Upper lobe of left lung (tissue), 6 donors: ENCODE measurements at regions not wholly inside any gene's neighbourhood (a gene's known extent, or its start where the extent isn't known, plus 50 kb on each side); places are given as distances from the start of the nearest gene placed in this dataset.

ENCODE experiments used
- ATAC-seq, 2 donors: fragments of 200-7000 bp; cut with Tn5 transposase; one replicate each; pipeline ENCODE4 v1.9.1; 2022; ENCODE audit warnings: mild to moderate bottlenecking in 2 of 2, moderate library complexity in 2 of 2; ENCODE audit not compliant: low FRiP score in 2 of 2
- DNase-seq, 2 donors: peaks; one replicate each; pipeline ENCODE4 v3.0.0-alpha.2; 2019 to 2020
- H3K27ac ChIP-seq, 4 donors: fragments of 200-600 bp; sonication (generic); one replicate each; pipeline ENCODE4 v1.5.1; 2016 to 2019
- H3K27me3 ChIP-seq, 4 donors: fragments of 200-600 bp; sonication (generic); one replicate each; pipeline ENCODE4 v1.5.1; 2017 to 2019
- H3K36me3 ChIP-seq, 4 donors: fragments of 200-600 bp; sonication (generic); one replicate each; pipeline ENCODE4 v1.5.1; 2016 to 2019
- H3K4me1 ChIP-seq, 4 donors: fragments of 200-600 bp; sonication (generic); one replicate each; pipeline ENCODE4 v1.5.1; 2018 to 2019
- H3K4me3 ChIP-seq, 4 donors: fragments of 200-600 bp; sonication (generic); one replicate each; pipeline ENCODE4 v1.5.1; 2017 to 2019; ENCODE audit warnings: mild to moderate bottlenecking in 2 of 4, moderate library complexity in 1 of 4
- H3K9me3 ChIP-seq, 4 donors: fragments of 200-600 bp; sonication (generic); one replicate each; pipeline ENCODE4 v1.5.1; 2018 to 2019
- EP300 ChIP-seq, 4 donors: sonication (generic); formaldehyde crosslinking; IDR thresholded peaks; one replicate each; pipeline ENCODE4 v1.5.1; 2017; ENCODE audit warnings: antibody characterized with exemption in 4 of 4, control low read depth in 2 of 4
- POLR2A ChIP-seq, 4 donors: fragments of 450-650 bp; IDR thresholded peaks; one replicate each; pipeline ENCODE4 v1.5.1; 2016 to 2017; ENCODE audit warnings: antibody characterized with exemption in 4 of 4, mild to moderate bottlenecking in 2 of 4
- POLR2AphosphoS5 ChIP-seq, 2 donors: sonication (generic); formaldehyde crosslinking; IDR thresholded peaks; one replicate each; pipeline ENCODE4 v1.5.1; 2017; ENCODE audit warnings: antibody characterized with exemption in 2 of 2
- WGBS, 2 donors: methylation state at CpG; one replicate each; pipeline ENCODE4 v1.1.5; 2017 to 2018; 5-methylcytosine and 5-hydroxymethylcytosine counted together
- TF ChIP-seq, protein P1 (sequence below), 6 experiments: fragments of 450-650 bp in 4 of 6; fragments of 200-600 bp in 2 of 6; sonication (generic) in 2 of 6; IDR thresholded peaks; one replicate each; pipeline ENCODE4 v1.5.1; 2016 to 2019; ENCODE audit warnings: antibody characterized with exemption in 6 of 6
- donor health status: DM: no; HTN: no; CAD: no; lungs with moderate emphysema.
- donor health status: DM: no; HTN: yes; CAD: no; lungs with severe emphysema.

DNA sequence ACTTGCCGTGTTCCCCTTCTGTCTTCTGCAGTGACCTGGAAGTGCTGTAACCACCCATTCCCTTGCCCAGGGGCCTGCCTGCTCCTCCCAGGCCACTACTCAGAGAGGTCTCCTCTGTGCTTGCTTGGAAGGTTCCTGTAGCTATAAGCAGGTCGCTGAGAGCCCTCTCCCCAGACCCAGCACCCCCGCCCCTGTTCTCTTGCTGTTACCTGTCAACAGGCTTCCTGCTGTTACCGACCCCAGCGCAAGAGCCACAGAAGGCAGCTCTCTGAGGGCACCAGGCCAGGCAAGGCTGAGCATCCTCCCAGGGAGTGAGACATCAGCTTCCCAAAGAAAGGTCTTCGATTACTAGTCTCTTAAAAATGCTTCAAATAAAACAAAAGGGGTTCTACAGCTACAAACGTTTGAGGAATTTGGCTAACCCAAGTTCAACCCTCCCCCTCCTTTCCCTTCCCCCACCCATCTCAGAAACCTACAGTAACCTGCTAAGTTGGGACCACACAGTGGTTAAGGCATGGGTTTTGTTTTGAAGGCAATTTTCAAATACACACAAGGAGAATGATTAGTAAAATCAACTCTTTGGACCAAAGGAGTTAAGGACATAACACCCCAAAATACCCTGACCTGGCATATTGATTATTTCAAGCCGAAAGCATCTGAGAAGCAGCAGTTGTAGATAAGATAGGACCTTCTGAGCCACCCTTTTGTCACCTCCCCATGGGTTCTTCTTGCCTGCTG, 74.9 kb upstream of the MFGE8 start:
- Histone ChIP-seq H3K27me3 (no peaks in the 10 kb centered on the region), H3K9me3 (no peaks in the 10 kb centered on the region), H3K4me1 (no peaks in the 10 kb centered on the region), H3K4me3 (no peak overlapping the region), H3K36me3 (no peaks in the 10 kb centered on the region), H3K27ac (no peak overlapping the region)
- no peak for TF ChIP-seq POLR2A (IDR thresholded peaks at IDR 0.05)
- no peak for TF ChIP-seq POLR2AphosphoS5 (IDR thresholded peaks at IDR 0.05)
- TF ChIP-seq, protein P1, sequence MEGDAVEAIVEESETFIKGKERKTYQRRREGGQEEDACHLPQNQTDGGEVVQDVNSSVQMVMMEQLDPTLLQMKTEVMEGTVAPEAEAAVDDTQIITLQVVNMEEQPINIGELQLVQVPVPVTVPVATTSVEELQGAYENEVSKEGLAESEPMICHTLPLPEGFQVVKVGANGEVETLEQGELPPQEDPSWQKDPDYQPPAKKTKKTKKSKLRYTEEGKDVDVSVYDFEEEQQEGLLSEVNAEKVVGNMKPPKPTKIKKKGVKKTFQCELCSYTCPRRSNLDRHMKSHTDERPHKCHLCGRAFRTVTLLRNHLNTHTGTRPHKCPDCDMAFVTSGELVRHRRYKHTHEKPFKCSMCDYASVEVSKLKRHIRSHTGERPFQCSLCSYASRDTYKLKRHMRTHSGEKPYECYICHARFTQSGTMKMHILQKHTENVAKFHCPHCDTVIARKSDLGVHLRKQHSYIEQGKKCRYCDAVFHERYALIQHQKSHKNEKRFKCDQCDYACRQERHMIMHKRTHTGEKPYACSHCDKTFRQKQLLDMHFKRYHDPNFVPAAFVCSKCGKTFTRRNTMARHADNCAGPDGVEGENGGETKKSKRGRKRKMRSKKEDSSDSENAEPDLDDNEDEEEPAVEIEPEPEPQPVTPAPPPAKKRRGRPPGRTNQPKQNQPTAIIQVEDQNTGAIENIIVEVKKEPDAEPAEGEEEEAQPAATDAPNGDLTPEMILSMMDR (IDR thresholded peaks at IDR 0.05): no peak
- no peak for TF ChIP-seq EP300 (IDR thresholded peaks at IDR 0.05)
- ATAC-seq: no peak
- 50 to 52% methylated on average over 6 to 8 of the region's 8 CpGs for WGBS, 2 donors
- no peak for DNase-seq

DNA sequence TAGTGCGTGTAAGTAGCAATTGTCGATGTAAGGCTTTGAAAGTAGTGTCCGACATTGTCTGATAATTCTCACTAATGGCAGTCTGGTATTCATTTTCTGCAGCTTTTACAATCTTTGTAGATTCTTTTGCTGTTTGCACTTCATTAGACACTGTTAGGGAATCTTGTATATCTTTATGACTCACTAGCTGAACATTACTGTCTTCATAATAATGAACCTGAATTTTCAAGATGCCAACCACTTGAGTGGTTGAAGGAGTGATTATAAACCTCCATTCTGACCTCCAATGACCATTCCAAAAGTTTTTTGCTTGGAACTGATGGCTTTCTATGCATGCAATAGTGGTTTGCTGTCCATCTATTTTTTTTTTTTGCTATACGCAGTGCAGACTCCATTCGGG, 76.4 kb upstream of the MFGE8 start:
- no peaks in the 10 kb centered on the region for H3K36me3 ChIP-seq
- 79 to 83% methylated on average over 5 of the region's 5 CpGs for WGBS, 2 donors
- no peak for ATAC-seq
- TF ChIP-seq POLR2A (IDR thresholded peaks at IDR 0.05) (no peak), EP300 (IDR thresholded peaks at IDR 0.05) (no peak), POLR2AphosphoS5 (IDR thresholded peaks at IDR 0.05) (no peak)
- TF ChIP-seq, protein P1 (IDR thresholded peaks at IDR 0.05): no peak
- H3K27me3 ChIP-seq: no peaks in the 10 kb centered on the region
- no peak for DNase-seq
- no peaks in the 10 kb centered on the region for H3K9me3 ChIP-seq
- no peak overlapping the region for H3K4me3 ChIP-seq
- H3K27ac ChIP-seq: no peak overlapping the region
- H3K4me1 ChIP-seq: no peaks in the 10 kb centered on the region

DNA sequence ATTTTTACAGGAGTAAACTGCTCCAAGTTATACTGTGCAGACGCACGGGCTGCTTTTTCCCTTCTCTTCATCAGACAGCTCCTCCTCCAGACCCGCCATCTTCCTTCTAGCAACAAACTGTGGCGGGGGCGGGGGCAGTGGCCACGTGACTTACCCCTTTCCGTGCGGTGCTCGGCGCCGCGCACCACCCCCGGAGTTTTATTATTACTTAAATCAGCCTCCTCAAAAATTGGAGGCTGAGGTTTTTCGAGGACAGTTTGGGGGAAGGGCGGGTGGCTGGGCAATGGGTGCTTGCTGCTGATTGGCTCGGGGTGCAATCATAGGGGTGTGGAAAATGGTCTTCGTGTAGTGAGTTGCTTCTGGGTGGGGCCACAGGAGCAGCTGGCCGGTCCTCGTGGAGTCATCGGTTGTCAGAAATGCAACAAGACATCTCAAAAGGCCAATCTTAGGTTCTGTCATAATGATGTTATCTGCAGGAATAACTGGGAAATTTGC, 77.1 kb upstream of the MFGE8 start:
- H3K4me3 ChIP-seq: no peak overlapping the region
- ATAC-seq: no peak

GRCh38 chr15:88992216-88992615, 79.0 kb upstream of the MFGE8 start:
- ATAC-seq: no peak
- H3K4me3 ChIP-seq: no peak overlapping the region
- no peak overlapping the region for H3K27ac ChIP-seq
- H3K4me1 ChIP-seq: no peaks in the 10 kb centered on the region
- WGBS, 2 donors: 91 to 96% methylated on average over 3 of the region's 3 CpGs
- TF ChIP-seq POLR2AphosphoS5 (IDR thresholded peaks at IDR 0.05) (no peak), EP300 (IDR thresholded peaks at IDR 0.05) (no peak), POLR2A (IDR thresholded peaks at IDR 0.05) (no peak)
- TF ChIP-seq, protein P1 (IDR thresholded peaks at IDR 0.05): no peak
- H3K36me3 ChIP-seq: no peaks in the 10 kb centered on the region
- H3K9me3 ChIP-seq: no peaks in the 10 kb centered on the region
- H3K27me3 ChIP-seq: no peaks in the 10 kb centered on the region
- DNase-seq: no peak

More for the DNA sequence above, 77.1 kb upstream of the MFGE8 start:
- Histone ChIP-seq H3K4me1 (no peaks in the 10 kb centered on the region), H3K36me3 (no peaks in the 10 kb centered on the region), H3K27ac (no peak overlapping the region), H3K9me3 (no peaks in the 10 kb centered on the region), H3K27me3 (no peaks in the 10 kb centered on the region)
- TF ChIP-seq POLR2A (IDR thresholded peaks at IDR 0.05) (no peak), EP300 (IDR thresholded peaks at IDR 0.05) (no peak), POLR2AphosphoS5 (IDR thresholded peaks at IDR 0.05) (no peak)
- TF ChIP-seq, protein P1 (IDR thresholded peaks at IDR 0.05): no peak
- 92% methylated on average over 20 of the region's 20 CpGs for WGBS, 2 donors
- peak in 1 of 2 donors; percentile 60 for DNase-seq

DNA sequence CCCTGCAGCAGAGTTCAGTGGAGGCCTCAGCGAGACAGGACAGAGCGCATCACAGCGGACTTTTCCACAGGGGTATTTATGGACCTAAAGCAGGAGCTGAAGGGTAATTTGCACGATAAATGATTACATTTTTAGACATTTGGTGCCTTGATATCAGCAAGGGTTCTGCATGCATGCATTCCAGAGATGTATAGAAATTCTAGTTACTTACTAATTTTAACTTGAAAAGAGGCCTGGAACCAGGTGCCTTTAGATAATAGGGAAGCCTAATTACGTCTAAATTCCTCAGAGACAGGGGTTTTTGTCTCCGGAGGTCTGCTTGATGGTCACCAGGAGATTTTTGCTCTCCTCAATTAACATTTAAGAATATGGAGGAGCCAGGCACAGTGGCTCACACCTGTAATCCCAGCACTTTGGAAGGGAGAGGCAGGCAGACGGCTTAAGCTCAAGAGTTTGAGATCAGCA, 79.8 kb upstream of the MFGE8 start:
- Histone ChIP-seq H3K9me3 (no peaks in the 10 kb centered on the region), H3K4me3 (no peak overlapping the region), H3K27ac (no peak overlapping the region), H3K27me3 (no peaks in the 10 kb centered on the region), H3K4me1 (no peaks in the 10 kb centered on the region), H3K36me3 (no peaks in the 10 kb centered on the region)
- DNase-seq (no peak), ATAC-seq (no peak)
- TF ChIP-seq, protein P1 (IDR thresholded peaks at IDR 0.05): no peak
- TF ChIP-seq POLR2A (IDR thresholded peaks at IDR 0.05) (no peak), EP300 (IDR thresholded peaks at IDR 0.05) (no peak), POLR2AphosphoS5 (IDR thresholded peaks at IDR 0.05) (no peak)
- 66 to 80% methylated on average over 7 of the region's 7 CpGs for WGBS, 2 donors
